ENCODE measurements at regions not wholly inside any gene's neighbourhood (a gene's known extent, or its start where the extent isn't known, plus 50 kb on each side); places are given as distances from the start of the nearest gene placed in this dataset.

GRCh38 chr2:19216238-19216637, 142.2 kb downstream of the OSR1 start:
- Histone ChIP-seq H3K36me3 (ENCODE audit: control insufficient read depth, low read length) (no peaks in the 10 kb centered on the region), H3K9me2 (replicated peaks; ENCODE audit: control insufficient read depth, low read length) (no peaks in the 10 kb centered on the region), H3K4me1 (ENCODE audit: control insufficient read depth, low read length) (no peaks in the 10 kb centered on the region), H3K27me3 (ENCODE audit: control insufficient read depth, low read length) (no peaks in the 10 kb centered on the region), H3K4me3 (ENCODE audit: low read length) (no peak overlapping the region), H3K9me3 (ENCODE audit: control insufficient read depth, insufficient read depth, low read length) (no peaks in the 10 kb centered on the region), H3K79me2 (ENCODE audit: control insufficient read depth, low read length) (no peaks in the 10 kb centered on the region), H4K20me1 (ENCODE audit: control insufficient read depth, insufficient read depth, low read depth, low read length) (no peaks in the 10 kb centered on the region), H3F3A (ENCODE audit: control insufficient read depth, insufficient read depth) (no peaks in the 10 kb centered on the region), H3K27ac (ENCODE audit: low read depth, low read length) (no peak overlapping the region), H3K4me2 (ENCODE audit: low read length) (no peak overlapping the region)
- TF ChIP-seq EZH2phosphoT487 (IDR thresholded peaks at IDR 0.05; ENCODE audit: borderline replicate concordance, low read length), result no peak
- no peak for TF ChIP-seq CTCF (IDR thresholded peaks at IDR 0.05; ENCODE audit: low read depth, low read length, poor library complexity, severe bottlenecking)

GRCh38 chr2:19214682-19215391, 143.6 kb downstream of the OSR1 start:
- Histone ChIP-seq H4K20me1 (ENCODE audit: control insufficient read depth, insufficient read depth, low read depth, low read length) (no peaks in the 10 kb centered on the region), H3K27me3 (ENCODE audit: control insufficient read depth, low read length) (no peaks in the 10 kb centered on the region), H3K36me3 (ENCODE audit: control insufficient read depth, low read length) (no peaks in the 10 kb centered on the region), H3K4me1 (ENCODE audit: control insufficient read depth, low read length) (no peaks in the 10 kb centered on the region), H3K4me2 (ENCODE audit: low read length) (no peak overlapping the region), H3K79me2 (ENCODE audit: control insufficient read depth, low read length) (no peaks in the 10 kb centered on the region), H3K27ac (ENCODE audit: low read depth, low read length) (no peak overlapping the region), H3K4me3 (ENCODE audit: low read length) (no peak overlapping the region), H3F3A (ENCODE audit: control insufficient read depth, insufficient read depth) (no peaks in the 10 kb centered on the region), H3K9me3 (ENCODE audit: control insufficient read depth, insufficient read depth, low read length) (no peaks in the 10 kb centered on the region), H3K9me2 (replicated peaks; ENCODE audit: control insufficient read depth, low read length) (no peaks in the 10 kb centered on the region)
- TF ChIP-seq EZH2phosphoT487 (IDR thresholded peaks at IDR 0.05; ENCODE audit: borderline replicate concordance, low read length), result no peak
- no peak for TF ChIP-seq CTCF (IDR thresholded peaks at IDR 0.05; ENCODE audit: low read depth, low read length, poor library complexity, severe bottlenecking)

- no peak overlapping the region for H3K4me3 ChIP-seq (ENCODE audit: low read length)
- no peaks in the 10 kb centered on the region for H3K79me2 ChIP-seq (ENCODE audit: control insufficient read depth, low read length)
- TF ChIP-seq CTCF (IDR thresholded peaks at IDR 0.05; ENCODE audit: low read depth, low read length, poor library complexity, severe bottlenecking) (no peak), EZH2phosphoT487 (IDR thresholded peaks at IDR 0.05; ENCODE audit: borderline replicate concordance, low read length) (no peak)
- H3K4me1 ChIP-seq (ENCODE audit: control insufficient read depth, low read length), result no peaks in the 10 kb centered on the region
- no peak overlapping the region for H3K27ac ChIP-seq (ENCODE audit: low read depth, low read length)
- H3K9me3 ChIP-seq (ENCODE audit: control insufficient read depth, insufficient read depth, low read length), result no peaks in the 10 kb centered on the region
- H3K36me3 ChIP-seq (ENCODE audit: control insufficient read depth, low read length), result no peaks in the 10 kb centered on the region
- H4K20me1 ChIP-seq (ENCODE audit: control insufficient read depth, insufficient read depth, low read depth, low read length), result no peaks in the 10 kb centered on the region
- no peak overlapping the region for H3K4me2 ChIP-seq (ENCODE audit: low read length)
- no peaks in the 10 kb centered on the region for H3K9me2 ChIP-seq (replicated peaks; ENCODE audit: control insufficient read depth, low read length)
- no peaks in the 10 kb centered on the region for H3F3A ChIP-seq (ENCODE audit: control insufficient read depth, insufficient read depth)
- no peaks in the 10 kb centered on the region for H3K27me3 ChIP-seq (ENCODE audit: control insufficient read depth, low read length)
Measured at GRCh38 chr2:19209575-19210341, 148.7 kb downstream of the OSR1 start.

All from DOHH2 (cell line).